Heart left ventricle (tissue), 13 donors: ENCODE measurements at regions not wholly inside any gene's neighbourhood (a gene's known extent, or its start where the extent isn't known, plus 50 kb on each side); places are given as distances from the start of the nearest gene placed in this dataset.

Experiments
- CTCF ChIP-seq, 12 donors: fragments of 200-600 bp; sonication (generic) in 4 of 12; IDR thresholded peaks; one replicate each; pipeline versions ENCODE4 v1.5.0 to v1.8.0; 2018 to 2022; ENCODE audit warnings: antibody characterized with exemption in 12 of 12, mild to moderate bottlenecking in 5 of 12
- POLR2A ChIP-seq, 2 donors: fragments of 450-650 bp; IDR thresholded peaks; one replicate each; pipeline ENCODE4 v1.6.1; 2017; ENCODE audit warnings: antibody characterized with exemption in 2 of 2, mild to moderate bottlenecking in 2 of 2, moderate library complexity in 2 of 2
- donor health status: ischemic (EF 13 %, LVEDD 7.1; RV severe dilation, severe dysfunction).
- donor health status: DM: no; HTN: yes; CAD: no.
- donor health status: DM: no; HTN: no; CAD: no.
- donor health status: ischemic (EF 25% LVEDD 6.9; RV normal size, moderate dysfunction).
- donor health status: ischemic (EF 25% LVEDD 5.7; RV mildly dilated, moderate dysfunction).
- donor health status: ischemic (EF 35%, LVEDD 5.7; RV mildly dilated, moderate dysfunction).
- donor health status: nonischemic (EF 11% LVEDD 7.7; RV severe dilation, severe dysfunction).
- donor health status: DM: yes; HTN: yes; CAD: no.
- donor health status: PGD.
- donor health status: ischemic (EF 29% LVEDD 5.4; RV normal size, mild dysfunction).
- donor health status: nonischemic (EF 23%, LVEDD 6.1; RV moderate dilation, normal function).

GRCh38 chr3:117442566-117442965 lies 733.0 kb downstream of the TUSC7 start:
- no peak for TF ChIP-seq CTCF (IDR thresholded peaks at IDR 0.05)
- TF ChIP-seq POLR2A (IDR thresholded peaks at IDR 0.05) = no peak
